GM21360 (cell line): ENCODE measurements at regions not wholly inside any gene's neighbourhood (a gene's known extent, or its start where the extent isn't known, plus 50 kb on each side); places are given as distances from the start of the nearest gene placed in this dataset.

Experiments used
- ATAC-seq: cut with Tn5 transposase; IDR thresholded peaks from one replicate; pipeline ENCODE4 v1.9.1; 2021; ENCODE audit warnings: mild to moderate bottlenecking, moderate library complexity; ENCODE audit not compliant: unreplicated experiment

DNA sequence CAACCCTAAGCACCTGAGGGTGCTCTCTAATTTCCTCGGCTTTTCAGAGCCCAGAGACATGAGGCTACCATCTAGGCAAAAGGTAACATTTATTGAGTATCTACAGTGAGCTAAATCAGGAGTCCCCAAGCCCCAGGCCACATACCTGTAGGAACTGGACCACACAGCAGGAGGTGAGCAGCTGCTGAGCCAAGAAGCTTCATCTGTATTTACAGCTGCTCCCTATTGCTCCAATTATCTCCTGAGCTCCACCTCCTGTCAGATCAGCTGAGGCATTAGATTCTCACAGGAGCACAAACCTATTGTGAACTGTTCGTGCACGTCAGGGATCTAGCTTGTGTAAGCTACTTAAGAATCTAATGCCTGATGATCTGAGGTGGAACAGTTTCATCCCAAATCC lies 70.2 kb downstream of the RND3 start:
- no peak for ATAC-seq

- no peak for ATAC-seq
Measured at GRCh38 chr2:150415022-150415421, 72.4 kb downstream of the RND3 start.

DNA sequence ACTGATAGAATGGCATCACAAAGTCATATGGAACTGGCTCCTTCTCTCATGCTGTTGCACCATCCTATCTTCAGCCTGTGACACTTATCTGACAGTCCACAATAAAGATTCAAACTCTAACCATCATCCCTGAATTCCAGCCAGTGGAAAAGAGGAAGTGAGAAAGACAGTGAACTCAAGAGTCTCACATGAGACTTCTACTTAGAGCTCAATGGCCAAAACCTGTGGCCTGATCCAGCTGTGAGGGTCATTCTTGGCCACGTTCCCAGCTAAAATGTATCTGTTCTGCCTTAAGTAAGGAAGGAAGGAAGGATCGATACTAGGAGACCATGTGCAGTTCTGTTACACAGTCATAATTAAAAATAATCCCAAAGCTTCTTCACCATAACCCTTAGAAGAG lies 73.6 kb downstream of the RND3 start:
- no peak for ATAC-seq

DNA sequence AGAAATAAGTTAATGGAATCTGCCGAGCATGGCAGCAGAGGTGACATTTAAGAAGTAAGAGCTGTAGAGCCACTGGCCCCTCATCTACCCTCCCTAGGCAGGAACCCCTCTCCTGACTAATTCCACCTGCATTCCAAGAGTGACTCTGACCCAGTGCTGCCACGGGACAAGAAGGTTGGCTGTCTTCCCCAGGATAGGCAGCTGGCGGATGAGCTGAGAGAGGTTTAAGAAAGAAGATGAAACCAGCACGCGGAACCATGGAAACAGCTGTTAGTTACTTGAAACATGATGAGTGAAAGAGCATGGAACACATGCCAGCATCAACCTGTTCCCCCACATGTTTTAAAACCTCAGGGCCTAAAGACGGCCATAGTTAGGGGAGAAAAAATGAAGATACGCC lies 74.1 kb downstream of the RND3 start:
- ATAC-seq: no peak

DNA sequence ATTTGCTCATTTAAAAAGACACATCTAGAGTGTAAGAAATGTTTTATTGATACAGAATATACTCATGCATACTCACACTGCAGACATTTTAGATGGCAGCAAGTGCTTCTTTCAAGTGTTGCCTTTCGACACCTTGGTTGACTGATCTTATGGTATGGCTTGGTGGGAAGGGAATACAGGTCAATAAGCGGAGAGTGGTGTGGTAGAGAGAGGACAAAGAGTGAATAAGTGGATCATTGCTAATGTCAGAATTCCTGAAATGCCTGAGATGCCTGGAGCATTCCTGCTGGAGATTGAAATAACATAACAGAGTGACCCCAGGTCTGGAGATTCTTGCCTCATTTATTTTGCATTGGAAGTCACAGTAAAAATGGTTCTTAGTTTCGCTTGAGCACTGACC lies 76.7 kb downstream of the RND3 start:
- no peak for ATAC-seq

DNA sequence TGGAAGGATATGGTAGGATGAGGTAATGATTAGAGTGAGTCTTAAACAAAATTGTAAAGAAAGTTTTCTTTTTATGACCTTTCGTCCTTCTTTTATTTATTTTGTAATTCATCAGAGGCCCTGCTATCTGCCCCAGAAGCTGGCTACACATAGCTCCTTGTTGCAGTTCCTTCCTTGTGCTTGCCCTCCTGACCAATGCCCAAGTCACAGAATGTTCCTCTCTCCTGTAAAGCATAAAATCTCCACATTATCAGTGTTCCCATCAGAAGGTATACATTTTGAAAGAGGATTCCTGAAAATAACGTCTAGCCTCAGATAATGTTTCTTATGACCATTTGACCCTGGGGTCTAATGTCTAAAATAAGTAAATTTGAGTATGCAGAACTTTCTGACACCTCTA lies 78.3 kb downstream of the RND3 start:
- ATAC-seq: no peak

- ATAC-seq: no peak
Measured at GRCh38 chr2:150404147-150404546, 83.3 kb downstream of the RND3 start.

- ATAC-seq: peak; percentile 86
Measured at GRCh38 chr2:150403457-150403856, 84.0 kb downstream of the RND3 start.

GRCh38 chr2:150402953-150403352 lies 84.5 kb downstream of the RND3 start:
- no peak for ATAC-seq

- no peak for ATAC-seq
Measured at GRCh38 chr2:150400849-150401248, 86.6 kb downstream of the RND3 start.

DNA sequence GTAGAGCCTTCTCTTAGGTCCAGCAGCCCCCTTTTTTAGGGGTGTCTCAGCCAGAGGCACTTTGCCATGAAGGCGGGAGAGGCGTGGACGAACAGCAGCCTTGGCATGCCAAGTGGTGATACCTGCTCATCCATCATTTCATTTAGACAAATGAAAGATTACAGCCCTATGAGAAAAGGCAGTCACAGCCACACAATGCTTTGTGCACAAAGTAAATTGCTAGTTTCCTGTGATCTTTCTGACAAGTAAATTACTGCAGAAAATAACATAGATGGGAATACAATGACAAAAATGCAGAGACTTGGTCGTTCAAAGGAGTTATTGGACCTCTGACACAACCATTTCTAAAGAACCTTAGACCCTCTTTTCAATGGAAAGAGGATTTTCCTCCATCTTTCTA lies 94.9 kb downstream of the RND3 start:
- no peak for ATAC-seq

DNA sequence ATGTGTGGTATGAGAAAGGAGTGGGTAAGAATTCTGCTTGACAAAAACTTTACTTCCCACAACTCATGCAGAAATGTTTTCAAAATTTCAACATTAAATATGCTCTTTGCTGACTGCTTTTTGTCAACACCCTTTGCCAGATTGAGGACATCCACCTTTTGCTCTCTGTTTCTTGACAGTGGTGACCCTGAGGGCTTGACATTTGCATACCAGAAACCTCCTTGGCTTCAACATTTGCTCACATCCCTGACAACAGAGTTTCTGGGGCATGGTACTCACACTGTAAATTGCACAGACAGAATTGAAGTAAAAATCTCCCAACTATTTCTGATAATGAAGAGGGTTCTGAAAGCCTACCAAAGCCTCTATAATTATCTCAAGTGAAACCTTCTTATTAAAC lies 95.7 kb downstream of the RND3 start:
- no peak for ATAC-seq

DNA sequence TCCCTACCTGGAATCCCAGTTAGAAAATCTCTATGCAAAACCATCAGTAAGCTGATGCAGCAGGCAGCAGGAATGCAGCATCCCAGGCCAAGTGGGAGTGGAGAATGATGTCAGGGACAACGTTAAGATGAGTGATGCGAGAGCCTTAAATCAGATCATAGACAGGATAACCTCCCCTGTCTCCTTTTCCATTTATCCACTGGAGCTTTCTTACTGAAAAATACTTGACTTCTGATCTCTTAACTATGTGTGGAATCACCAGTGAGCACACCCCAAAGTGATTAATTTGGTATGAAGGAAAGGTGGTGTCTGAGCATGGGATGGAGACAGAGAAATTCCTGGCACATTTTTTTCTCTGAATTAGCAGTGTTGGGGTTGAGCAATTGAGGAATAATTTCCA lies 98.0 kb downstream of the RND3 start:
- no peak for ATAC-seq

GRCh38 chr2:150388289-150388625 lies 99.2 kb downstream of the RND3 start:
- no peak for ATAC-seq

GRCh38 chr2:150387586-150388288 lies 99.7 kb downstream of the RND3 start:
- ATAC-seq: no peak

DNA sequence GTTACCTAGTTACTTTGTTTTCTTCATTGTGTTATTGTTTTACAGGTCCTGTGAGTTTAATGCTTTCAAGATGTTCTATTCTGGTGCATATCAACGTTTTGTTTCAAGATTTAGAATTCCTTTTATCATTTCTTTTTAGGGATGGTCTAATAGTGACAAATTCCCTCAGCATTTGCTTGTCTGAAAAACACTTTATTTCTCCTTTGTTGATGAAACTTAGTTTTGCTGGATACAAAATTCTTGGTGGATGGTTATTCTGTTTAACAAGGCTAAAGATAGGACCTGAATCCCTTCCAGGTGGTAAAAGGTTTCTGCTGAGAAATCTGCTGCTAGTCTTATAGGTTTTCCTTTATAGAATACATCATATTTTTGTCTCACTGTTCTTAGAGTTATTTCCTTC lies 102.3 kb downstream of the RND3 start:
- no peak for ATAC-seq

DNA sequence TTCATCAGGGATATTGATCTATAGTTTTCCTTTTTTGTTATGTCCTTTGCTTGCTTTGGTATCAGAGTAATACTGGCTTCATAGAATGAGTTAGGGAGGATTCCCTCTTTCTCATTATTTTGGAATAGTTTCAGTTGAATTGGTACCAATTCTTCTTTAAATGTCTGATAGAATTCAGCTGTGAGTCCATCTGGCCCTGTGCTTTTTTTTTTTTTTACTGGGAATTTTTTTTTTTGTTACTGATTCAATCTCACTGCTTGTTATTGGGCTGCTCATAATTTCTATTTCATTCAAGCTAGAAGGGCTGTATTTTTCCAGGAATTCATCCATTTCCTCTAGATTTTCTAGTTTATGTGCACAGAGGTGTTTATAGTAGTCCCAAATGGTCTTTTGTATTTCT lies 103.9 kb downstream of the RND3 start:
- ATAC-seq: no peak

DNA sequence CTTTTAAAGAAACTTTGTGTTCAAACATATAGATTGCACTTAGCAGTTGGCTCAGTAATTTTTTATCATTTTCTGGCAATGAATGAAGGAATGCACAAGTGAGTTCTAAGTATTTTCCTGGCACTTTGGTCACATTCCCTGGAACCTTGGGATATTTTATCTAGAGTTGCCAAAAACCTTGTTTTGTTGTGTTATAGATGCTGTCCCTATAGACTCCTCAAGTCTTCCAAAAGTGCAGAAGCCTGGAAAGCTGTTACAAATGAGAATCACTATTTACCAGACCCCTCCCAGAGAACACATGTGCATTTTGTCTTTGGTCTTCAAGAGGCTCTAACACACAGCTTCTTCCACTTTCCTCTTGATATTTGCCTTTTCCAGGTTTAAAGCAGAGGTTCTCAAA lies 108.3 kb downstream of the RND3 start:
- no peak for ATAC-seq

- no peak for ATAC-seq
Measured at GRCh38 chr2:150378686-150379085, 108.8 kb downstream of the RND3 start.

DNA sequence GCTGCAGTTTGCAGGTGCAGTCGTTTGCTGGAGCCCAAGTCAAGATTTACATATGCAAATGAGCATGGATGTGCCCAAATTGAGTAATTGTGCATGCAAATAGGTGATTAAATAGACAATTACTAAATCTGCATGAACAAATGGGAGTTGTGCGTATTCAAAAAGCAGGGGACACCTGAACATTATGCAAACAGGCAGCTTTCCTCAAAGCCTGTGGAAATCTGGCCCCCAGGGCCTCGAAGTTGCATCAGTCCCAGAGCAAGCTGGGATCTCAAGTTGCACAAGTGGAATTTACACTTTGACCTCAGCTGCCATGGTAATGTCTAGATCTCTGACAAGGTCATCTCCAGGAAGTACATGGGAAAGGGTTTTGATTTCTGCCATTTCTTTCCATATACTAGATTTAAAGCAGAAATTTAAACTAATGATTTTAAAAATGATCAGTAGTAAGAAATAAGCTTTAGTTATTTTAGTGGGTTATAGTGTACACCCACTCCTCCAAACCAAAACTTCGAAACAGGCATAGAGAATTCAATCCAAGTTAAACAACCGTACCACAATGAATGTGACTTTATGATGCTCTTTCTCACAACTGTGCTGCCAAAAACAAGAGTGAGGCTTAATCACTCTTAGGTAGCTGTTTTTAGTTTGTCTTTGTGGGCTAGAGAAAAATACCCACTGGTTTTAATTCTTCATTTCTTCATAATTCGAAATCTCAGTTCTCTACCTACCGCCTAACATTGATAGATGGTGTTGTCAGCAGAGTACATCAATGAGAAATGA lies 110.7 kb downstream of the RND3 start:
- no peak for ATAC-seq

DNA sequence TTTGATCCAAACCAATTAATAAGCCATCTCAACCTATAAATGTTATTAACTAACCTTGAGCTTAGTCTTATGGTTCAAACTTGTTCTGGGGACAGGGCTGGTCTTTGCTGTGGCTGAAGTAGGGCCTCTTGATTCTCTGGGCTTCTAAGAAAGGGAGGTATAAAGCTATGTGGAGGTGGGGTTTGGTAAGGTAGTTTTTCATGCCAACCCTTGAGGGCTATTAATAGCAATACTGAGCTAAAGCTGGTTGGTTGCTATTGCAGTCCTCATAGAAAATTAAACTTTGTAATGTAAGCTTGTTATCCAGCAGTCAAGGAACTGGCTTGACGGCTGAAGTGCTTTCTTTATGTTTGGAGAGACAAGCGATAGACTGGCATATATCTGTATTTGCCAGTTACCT lies 112.1 kb downstream of the RND3 start:
- no peak for ATAC-seq

DNA sequence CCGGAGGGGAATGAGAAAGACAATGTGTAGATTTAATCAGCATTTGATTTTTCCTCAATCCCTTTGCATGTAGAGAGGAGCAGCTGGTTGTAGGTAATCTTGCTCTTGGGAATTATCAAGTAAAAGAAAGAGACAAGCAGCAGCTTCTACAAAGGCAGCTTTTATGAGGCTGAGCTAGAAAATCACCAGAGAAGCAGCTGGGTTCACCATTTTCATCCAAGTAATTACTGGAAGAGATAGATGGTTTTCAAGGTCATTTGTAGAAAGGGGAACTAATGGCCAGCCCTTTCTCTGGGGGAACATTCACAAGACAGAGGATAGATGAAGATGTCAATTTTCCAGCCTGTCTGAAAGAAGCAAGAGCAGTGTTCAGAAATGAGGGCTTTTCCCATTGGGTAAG lies 113.0 kb downstream of the RND3 start:
- no peak for ATAC-seq

DNA sequence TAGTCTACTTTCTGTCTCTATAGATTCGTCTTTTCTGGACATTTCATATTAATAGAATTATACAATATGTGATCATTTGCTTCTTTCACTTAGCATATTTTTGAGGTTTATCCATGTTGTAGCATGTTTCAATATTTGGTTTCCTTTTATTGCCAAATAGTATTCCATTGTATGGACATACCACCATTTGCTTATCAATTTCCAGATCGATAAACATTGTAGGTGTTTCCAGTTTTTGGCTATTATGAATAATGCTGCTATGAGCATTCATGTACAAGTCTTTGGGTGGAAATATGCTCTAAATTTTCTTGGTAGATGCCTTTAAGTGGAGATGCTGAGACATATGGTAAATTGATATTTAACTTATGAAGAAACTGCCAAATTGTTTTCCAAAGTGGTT lies 114.1 kb downstream of the RND3 start:
- ATAC-seq: no peak
